ENCODE measurements at regions not wholly inside any gene's neighbourhood (a gene's known extent, or its start where the extent isn't known, plus 50 kb on each side); places are given as distances from the start of the nearest gene placed in this dataset.

DNA sequence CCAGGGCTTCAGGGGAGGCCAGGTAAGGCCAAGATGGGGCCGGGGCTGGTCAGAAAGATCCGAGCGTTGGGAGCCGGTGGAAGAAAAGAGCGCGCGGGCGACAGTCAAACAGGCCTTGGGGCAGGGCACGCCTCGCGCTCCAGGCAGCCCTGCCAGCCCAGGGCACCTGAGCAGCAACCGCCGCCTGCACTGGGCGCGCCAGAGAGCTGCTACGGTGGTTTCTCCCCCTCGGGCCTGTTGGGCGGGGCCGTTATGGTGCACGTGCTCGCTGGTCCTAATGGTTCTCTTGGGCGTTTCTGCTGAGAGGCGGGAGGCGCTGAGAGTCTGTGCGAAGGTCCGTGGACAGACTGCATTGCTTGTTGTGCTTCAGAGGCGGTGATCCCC, 787.4 kb downstream of the CDY1 start:
- DNase-seq, result no peak

Data from HCEC 1CT (cell line).